ENCODE measurements at regions not wholly inside any gene's neighbourhood (a gene's known extent, or its start where the extent isn't known, plus 50 kb on each side); places are given as distances from the start of the nearest gene placed in this dataset.

- no peak for DNase-seq (ENCODE audit: low read depth, low spot score)
Observed at GRCh38 chr3:165455793-165456192, 259.6 kb upstream of the SLITRK3 start.

- DNase-seq (ENCODE audit: low read depth, low spot score), result no peak
Observed at GRCh38 chr3:165455360-165455759, 259.2 kb upstream of the SLITRK3 start.

- no peak for DNase-seq (ENCODE audit: low read depth, low spot score)
Observed at GRCh38 chr3:165451371-165452070, 255.3 kb upstream of the SLITRK3 start.

- DNase-seq (ENCODE audit: low read depth, low spot score), result no peak
Observed at GRCh38 chr3:165446555-165446954, 250.4 kb upstream of the SLITRK3 start.

GRCh38 chr3:165444745-165445144 lies 248.6 kb upstream of the SLITRK3 start:
- DNase-seq (ENCODE audit: low read depth, low spot score), result no peak

- DNase-seq (ENCODE audit: low read depth, low spot score), result no peak
Observed at GRCh38 chr3:165443664-165444063, 247.5 kb upstream of the SLITRK3 start.

- no peak for DNase-seq (ENCODE audit: low read depth, low spot score)
Observed at GRCh38 chr3:165442061-165442460, 245.9 kb upstream of the SLITRK3 start.

- no peak for DNase-seq (ENCODE audit: low read depth, low spot score)
Observed at GRCh38 chr3:165440380-165440779, 244.2 kb upstream of the SLITRK3 start.

- DNase-seq (ENCODE audit: low read depth, low spot score), result no peak
Observed at GRCh38 chr3:165439765-165440164, 243.6 kb upstream of the SLITRK3 start.

- DNase-seq (ENCODE audit: low read depth, low spot score), result no peak
Observed at GRCh38 chr3:165434516-165434915, 238.3 kb upstream of the SLITRK3 start.

- DNase-seq (ENCODE audit: low read depth, low spot score), result no peak
Observed at GRCh38 chr3:165406425-165406824, 210.2 kb upstream of the SLITRK3 start.

GRCh38 chr3:165404357-165405027 lies 208.3 kb upstream of the SLITRK3 start:
- DNase-seq (ENCODE audit: low read depth, low spot score), result peak; percentile 5

GRCh38 chr3:165403666-165404065 lies 207.5 kb upstream of the SLITRK3 start:
- peak; percentile 42 for DNase-seq (ENCODE audit: low read depth, low spot score)

GRCh38 chr3:165395188-165395587 lies 199.0 kb upstream of the SLITRK3 start:
- no peak for DNase-seq (ENCODE audit: low read depth, low spot score)

GRCh38 chr3:165393461-165393860 lies 197.3 kb upstream of the SLITRK3 start:
- no peak for DNase-seq (ENCODE audit: low read depth, low spot score)

- DNase-seq (ENCODE audit: low read depth, low spot score), result no peak
Observed at GRCh38 chr3:165390166-165390565, 194.0 kb upstream of the SLITRK3 start.

- DNase-seq (ENCODE audit: low read depth, low spot score), result no peak
Observed at GRCh38 chr3:165389653-165390052, 193.5 kb upstream of the SLITRK3 start.

GRCh38 chr3:165389064-165389463 lies 192.9 kb upstream of the SLITRK3 start:
- no peak for DNase-seq (ENCODE audit: low read depth, low spot score)

- no peak for DNase-seq (ENCODE audit: low read depth, low spot score)
Observed at GRCh38 chr3:165383381-165383780, 187.2 kb upstream of the SLITRK3 start.

GRCh38 chr3:165382672-165383071 lies 186.5 kb upstream of the SLITRK3 start:
- no peak for DNase-seq (ENCODE audit: low read depth, low spot score)

- DNase-seq (ENCODE audit: low read depth, low spot score), result no peak
Observed at GRCh38 chr3:165378761-165379160, 182.6 kb upstream of the SLITRK3 start.

GRCh38 chr3:165359005-165359404 lies 162.8 kb upstream of the SLITRK3 start:
- no peak for DNase-seq (ENCODE audit: low read depth, low spot score)

- no peak for DNase-seq (ENCODE audit: low read depth, low spot score)
Observed at GRCh38 chr3:165355316-165355715, 159.1 kb upstream of the SLITRK3 start.

Measured in ELF-1 (cell line).